PFSK-1 (cell line): ENCODE measurements at regions not wholly inside any gene's neighbourhood (a gene's known extent, or its start where the extent isn't known, plus 50 kb on each side); places are given as distances from the start of the nearest gene placed in this dataset.

Experiments
- POLR2AphosphoS5 ChIP-seq: IDR thresholded peaks from 2 replicates; pipeline ENCODE4 v1.6.1; 2012; ENCODE audit warnings: low read depth, mild to moderate bottlenecking, control low read depth, low read length, moderate library complexity
- TF ChIP-seq, protein P1 (sequence below), 2 experiments: IDR thresholded peaks; 2 replicates each; pipeline versions ENCODE4 v1.6.1 to v1.8.0; 2011 to 2012; ENCODE audit warnings: low read depth in 2 of 2, low read length in 2 of 2, control low read depth in 1 of 2, inconsistent platforms in 1 of 2, mild to moderate bottlenecking in 1 of 2, moderate library complexity in 1 of 2; ENCODE audit not compliant: insufficient read depth in 1 of 2

DNA sequence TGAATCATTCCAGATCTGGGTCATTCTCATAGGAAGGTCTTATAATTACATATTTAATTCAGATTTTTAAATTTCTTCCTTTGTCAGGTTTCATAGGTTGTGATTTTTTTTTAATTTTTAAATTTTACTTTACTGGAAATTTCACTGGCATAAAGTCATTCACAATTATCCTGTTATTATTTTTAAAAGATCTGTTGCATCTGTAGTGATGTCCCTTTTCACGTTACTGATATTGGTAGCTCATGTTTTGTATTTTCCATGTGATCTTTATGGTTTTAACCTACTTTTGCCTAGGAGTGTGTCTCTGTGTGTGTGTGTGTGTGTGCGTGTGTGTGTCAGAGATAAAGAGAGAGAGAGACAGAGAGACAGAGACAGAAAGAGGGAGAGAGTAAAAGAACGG lies 216.6 kb upstream of the KCNJ16 start:
- TF ChIP-seq, protein P1, sequence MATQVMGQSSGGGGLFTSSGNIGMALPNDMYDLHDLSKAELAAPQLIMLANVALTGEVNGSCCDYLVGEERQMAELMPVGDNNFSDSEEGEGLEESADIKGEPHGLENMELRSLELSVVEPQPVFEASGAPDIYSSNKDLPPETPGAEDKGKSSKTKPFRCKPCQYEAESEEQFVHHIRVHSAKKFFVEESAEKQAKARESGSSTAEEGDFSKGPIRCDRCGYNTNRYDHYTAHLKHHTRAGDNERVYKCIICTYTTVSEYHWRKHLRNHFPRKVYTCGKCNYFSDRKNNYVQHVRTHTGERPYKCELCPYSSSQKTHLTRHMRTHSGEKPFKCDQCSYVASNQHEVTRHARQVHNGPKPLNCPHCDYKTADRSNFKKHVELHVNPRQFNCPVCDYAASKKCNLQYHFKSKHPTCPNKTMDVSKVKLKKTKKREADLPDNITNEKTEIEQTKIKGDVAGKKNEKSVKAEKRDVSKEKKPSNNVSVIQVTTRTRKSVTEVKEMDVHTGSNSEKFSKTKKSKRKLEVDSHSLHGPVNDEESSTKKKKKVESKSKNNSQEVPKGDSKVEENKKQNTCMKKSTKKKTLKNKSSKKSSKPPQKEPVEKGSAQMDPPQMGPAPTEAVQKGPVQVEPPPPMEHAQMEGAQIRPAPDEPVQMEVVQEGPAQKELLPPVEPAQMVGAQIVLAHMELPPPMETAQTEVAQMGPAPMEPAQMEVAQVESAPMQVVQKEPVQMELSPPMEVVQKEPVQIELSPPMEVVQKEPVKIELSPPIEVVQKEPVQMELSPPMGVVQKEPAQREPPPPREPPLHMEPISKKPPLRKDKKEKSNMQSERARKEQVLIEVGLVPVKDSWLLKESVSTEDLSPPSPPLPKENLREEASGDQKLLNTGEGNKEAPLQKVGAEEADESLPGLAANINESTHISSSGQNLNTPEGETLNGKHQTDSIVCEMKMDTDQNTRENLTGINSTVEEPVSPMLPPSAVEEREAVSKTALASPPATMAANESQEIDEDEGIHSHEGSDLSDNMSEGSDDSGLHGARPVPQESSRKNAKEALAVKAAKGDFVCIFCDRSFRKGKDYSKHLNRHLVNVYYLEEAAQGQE (IDR thresholded peaks at IDR 0.05; ENCODE audit: insufficient read depth in 1 of 2, low read depth in 2 of 2, low read length in 2 of 2), result no peak
- no peak for TF ChIP-seq POLR2AphosphoS5
